SU-DHL-6 (cell line): ENCODE measurements at regions not wholly inside any gene's neighbourhood (a gene's known extent, or its start where the extent isn't known, plus 50 kb on each side); places are given as distances from the start of the nearest gene placed in this dataset.

Experiments used
- CTCF ChIP-seq: fragments of 200-600 bp; sonication (generic); IDR thresholded peaks from one replicate; pipeline ENCODE4 v1.5.1; 2017; ENCODE audit warnings: antibody characterized with exemption, mild to moderate bottlenecking, low read length, moderate library complexity; ENCODE audit not compliant: insufficient read depth, poor library complexity, severe bottlenecking
- EZH2phosphoT487 ChIP-seq: fragments of 200-600 bp; sonication (generic), shearing (Covaris generic); conservative IDR thresholded peaks from 2 replicates; pipeline ENCODE4 v1.6.1; 2018; ENCODE audit warnings: mild to moderate bottlenecking, antibody characterized with exemption, low read length, moderate library complexity, mixed read lengths

- TF ChIP-seq CTCF (no peak), EZH2phosphoT487 (no peak)
Observed at GRCh38 chr14:85464135-85464895, 65.6 kb upstream of the FLRT2 start.
